LNCAP (cell line): ENCODE measurements at regions not wholly inside any gene's neighbourhood (a gene's known extent, or its start where the extent isn't known, plus 50 kb on each side); places are given as distances from the start of the nearest gene placed in this dataset.

Source experiments
- CTCF ChIP-seq: fragments of 450-650 bp; IDR thresholded peaks from 2 replicates; pipeline ENCODE4 v1.5.1; 2017; ENCODE audit warnings: mild to moderate bottlenecking

GRCh38 chr22:25365491-25366261 is 146.2 kb downstream of the CRYBB2 start:
- TF ChIP-seq CTCF = no peak

GRCh38 chr22:25366408-25366807 is 147.0 kb downstream of the CRYBB2 start:
- no peak for TF ChIP-seq CTCF

- TF ChIP-seq CTCF = no peak
These were observed 147.5 kb downstream of the CRYBB2 start for GRCh38 chr22:25366876-25367466.

- TF ChIP-seq CTCF = no peak
These were observed 148.3 kb downstream of the CRYBB2 start for GRCh38 chr22:25367756-25368155.

GRCh38 chr22:25368271-25368670 is 148.8 kb downstream of the CRYBB2 start:
- TF ChIP-seq CTCF = no peak

- TF ChIP-seq CTCF = no peak
These were observed 149.6 kb downstream of the CRYBB2 start for GRCh38 chr22:25369041-25369440.

- TF ChIP-seq CTCF = no peak
These were observed 150.9 kb downstream of the CRYBB2 start for GRCh38 chr22:25370322-25370721.
